GM12878 (cell line): ENCODE measurements at regions not wholly inside any gene's neighbourhood (a gene's known extent, or its start where the extent isn't known, plus 50 kb on each side); places are given as distances from the start of the nearest gene placed in this dataset.

ENCODE experiments used
- ATAC-seq: fragments of 200-7000 bp; cut with Tn5 transposase; 3 replicates; pipeline ENCODE4 v1.9.1; 2020; ENCODE audit warnings: mild to moderate bottlenecking, moderate library complexity
- BruUV-seq: library from RNA; stranded (reverse); fragments of 400-500 nt; replicated peaks from 2 replicates; lab custom pipeline; 2021; lab: Mats Ljungman, UMichigan
- CTCF ChIA-PET: fragments of 300-600 bp; sonication (Branson Sonifier 250); formaldehyde crosslinking; extraction: SDS; loops from one replicate; lab custom pipeline; 2021; ENCODE audit warnings: inconsistent platforms; lab: Yijun Ruan, JAX
- POLR2A ChIA-PET: fragments of 350-600 bp; formaldehyde crosslinking; extraction: SDS; loops from one replicate; lab custom pipeline; 2021; ENCODE audit warnings: inconsistent platforms; lab: Charles Lee
- RAD21 ChIA-PET: fragments of 300-600 bp; sonication (Branson Sonifier 250); formaldehyde crosslinking; loops from one replicate; lab custom pipeline; 2023; ENCODE audit warnings: antibody characterized with exemption; ENCODE audit not compliant: unreplicated experiment; lab: Charles Lee
- SMC1A ChIA-PET: fragments of 300-600 bp; sonication (Branson Sonifier 250); formaldehyde crosslinking; loops from one replicate; lab custom pipeline; 2023; ENCODE audit not compliant: unreplicated experiment, uncharacterized antibody; lab: Charles Lee
- DNase-seq: peaks from one replicate; pipeline ENCODE4 v3.0.0-alpha.2; 2011; ENCODE audit warnings: low read depth, low spot score
- FAIRE-seq: peaks from 3 replicates; lab custom pipeline; 2011; peaks lifted over from hg19 to GRCh38; lab: Jason Lieb, UNC
- H2AFZ ChIP-seq: 2 replicates; pipeline ENCODE4 v1.6.0; 2011; ENCODE audit warnings: low read depth, low read length, control low read depth; ENCODE audit not compliant: control insufficient read depth
- H3K27ac ChIP-seq: 2 replicates; pipeline ENCODE4 v1.5.1; 2011; ENCODE audit warnings: control low read depth; ENCODE audit not compliant: control insufficient read depth, insufficient read depth
- H3K27me3 ChIP-seq, 2 experiments: replicated peaks in 1 of 2; 2 replicates each; pipeline versions ENCODE4 v1.6.0 to v1.6.1; 2011; ENCODE audit warnings: low read length in 1 of 2; ENCODE audit not compliant: control insufficient read depth in 2 of 2, insufficient read depth in 2 of 2
- H3K36me3 ChIP-seq, 2 experiments: 2 replicates each; pipeline ENCODE4 v1.5.1; 2011; ENCODE audit warnings: low read length in 1 of 2; ENCODE audit not compliant: control insufficient read depth in 2 of 2, insufficient read depth in 2 of 2
- H3K4me1 ChIP-seq: 2 replicates; pipeline ENCODE4 v1.6.1; 2011; ENCODE audit warnings: mild to moderate bottlenecking, low read length, moderate library complexity, mixed read lengths; ENCODE audit not compliant: control insufficient read depth, insufficient read depth
- H3K4me2 ChIP-seq: 2 replicates; pipeline ENCODE4 v1.6.0; 2011; ENCODE audit warnings: control low read depth; ENCODE audit not compliant: control insufficient read depth, insufficient read depth
- H3K4me3 ChIP-seq: fragments of 200-600 bp; sonication (generic); 2 replicates; pipeline ENCODE4 v1.5.1; 2016
- H3K79me2 ChIP-seq: 2 replicates; pipeline ENCODE4 v1.6.0; 2011; ENCODE audit warnings: low read length; ENCODE audit not compliant: control insufficient read depth, insufficient read depth
- H3K9ac ChIP-seq: 2 replicates; pipeline ENCODE4 v1.8.0; 2011; ENCODE audit warnings: low read length, control low read depth, mixed read lengths; ENCODE audit not compliant: control insufficient read depth, insufficient read depth
- H3K9me3 ChIP-seq: replicated peaks from 3 replicates; pipeline ENCODE4 v1.5.1; 2011; ENCODE audit warnings: mild to moderate bottlenecking, low read length; ENCODE audit not compliant: control insufficient read depth, insufficient read depth
- H4K20me1 ChIP-seq: 2 replicates; pipeline ENCODE4 v1.6.0; 2011; ENCODE audit not compliant: control insufficient read depth, insufficient read depth
- CEBPB ChIP-seq, 2 experiments: fragments of 150-350 bp in 1 of 2; IDR thresholded peaks; 2 replicates each; pipeline ENCODE4 v1.6.1; 2012 to 2014; ENCODE audit warnings: low read depth in 2 of 2, low read length in 2 of 2, borderline replicate concordance in 1 of 2, inconsistent platforms in 1 of 2
- EGR1 ChIP-seq, 2 experiments: IDR thresholded peaks; 1 replicate in 1 of 2; 2 replicates in 1 of 2; pipeline ENCODE4 v1.6.1; 2011 to 2012; ENCODE audit warnings: low read depth in 2 of 2, low read length in 2 of 2, borderline replicate concordance in 1 of 2, mild to moderate bottlenecking in 1 of 2, moderate library complexity in 1 of 2
- EZH2 ChIP-seq: IDR thresholded peaks from 2 replicates; pipeline ENCODE4 v1.6.1; 2012; ENCODE audit warnings: low read depth, mild to moderate bottlenecking, control low read depth, inconsistent platforms, low read length, borderline replicate concordance; ENCODE audit not compliant: control insufficient read depth
- IRF5 ChIP-seq: fragments of 450-650 bp; IDR thresholded peaks from 2 replicates; pipeline ENCODE4 v1.6.1; 2017; ENCODE audit warnings: borderline replicate concordance
- MYB ChIP-seq: fragments of 150-350 bp; IDR thresholded peaks from 2 replicates; pipeline ENCODE4 v1.6.1; 2014; ENCODE audit warnings: mild to moderate bottlenecking, low read depth, low read length, borderline replicate concordance
- NRF1 ChIP-seq: conservative IDR thresholded peaks from 2 replicates; pipeline ENCODE4 v1.6.1; 2011; ENCODE audit warnings: mild to moderate bottlenecking, low read depth, low read length, improper control_type of control experiment
- SREBF2 ChIP-seq: IDR thresholded peaks from 2 replicates; pipeline ENCODE4 v1.6.1; 2012; ENCODE audit warnings: mild to moderate bottlenecking, low read length
- STAT1 ChIP-seq: fragments of 450-650 bp; conservative IDR thresholded peaks from 2 replicates; pipeline ENCODE4 v1.6.1; 2014; ENCODE audit warnings: antibody characterized with exemption, mild to moderate bottlenecking
- in situ Hi-C: fragments of 300-500 bp; cut with MboI; formaldehyde crosslinking; loops from 9 replicates; pipeline ENCODE4 v1.14.3; 2018; ENCODE audit warnings: mixed read lengths
- intact Hi-C: fragments of 100-400 bp; cut with micrococcal nuclease; formaldehyde crosslinking; loops from one replicate; pipeline ENCODE4 v1.14.2; 2022; ENCODE audit not compliant: unreplicated experiment

GRCh38 chr13:54758795-54759194 lies 1730.2 kb downstream of the OLFM4 start:
- ChIA-PET RAD21 (no interaction called here), SMC1A (no interaction called here), POLR2A (no interaction called here), CTCF (no interaction called here)
- H2AFZ ChIP-seq = no peak overlapping the region
- H3K4me1 ChIP-seq = no peaks in the 10 kb centered on the region
- intact Hi-C loops (no loop called here), in situ Hi-C loops (no loop called here)
- H3K4me2 ChIP-seq = no peak overlapping the region
- BruUV-seq = no TSS peak
- H3K36me3 ChIP-seq = no peaks in the 10 kb centered on the region
- DNase-seq (no peak), ATAC-seq (no peak), FAIRE-seq (no peak)
- no peaks in the 10 kb centered on the region for H3K79me2 ChIP-seq
- TF ChIP-seq NRF1 (no peak), STAT1 (no peak), CEBPB (IDR thresholded peaks at IDR 0.05; ENCODE audit: borderline replicate concordance in 1 of 2, low read depth in 2 of 2, low read length in 2 of 2) (no peak), IRF5 (no peak), SREBF2 (no peak), MYB (no peak), EGR1 (IDR thresholded peaks at IDR 0.05; ENCODE audit: borderline replicate concordance in 1 of 2, low read depth in 2 of 2, low read length in 2 of 2) (no peak), EZH2 (no peak)
- no peaks in the 10 kb centered on the region for H4K20me1 ChIP-seq
- no peak overlapping the region for H3K27ac ChIP-seq
- no peak overlapping the region for H3K4me3 ChIP-seq
- H3K9ac ChIP-seq = no peak overlapping the region
- no peaks in the 10 kb centered on the region for H3K27me3 ChIP-seq
- no peaks in the 10 kb centered on the region for H3K9me3 ChIP-seq
